CD8-positive, alpha-beta memory T cell (primary cell): ENCODE measurements at regions not wholly inside any gene's neighbourhood (a gene's known extent, or its start where the extent isn't known, plus 50 kb on each side); places are given as distances from the start of the nearest gene placed in this dataset.

Experiments used
- CTCF ChIA-PET: fragments of 350-600 bp; sonication (Branson Sonifier 250); formaldehyde crosslinking; loops from one replicate; lab custom pipeline; 2021; ENCODE audit warnings: antibody characterized with exemption; lab: Charles Lee
- POLR2A ChIA-PET: fragments of 350-600 bp; sonication (Branson Sonifier 250); formaldehyde crosslinking; loops from one replicate; lab custom pipeline; 2021; ENCODE audit warnings: antibody characterized with exemption; lab: Charles Lee
- DNase-seq, 5 donors: peaks; one replicate each; pipeline versions ENCODE4 v3.0.0 to v3.0.0-alpha.2; 2020 to 2022; ENCODE audit warnings: mixed read lengths in 1 of 5
- H3K27ac ChIP-seq: one replicate; pipeline ENCODE4 v1.7.0; 2013; ENCODE audit warnings: low read depth, mild to moderate bottlenecking, low read length, moderate library complexity
- H3K27me3 ChIP-seq: 2 replicates; pipeline ENCODE4 v1.7.0; 2013; ENCODE audit warnings: low read length, mild to moderate bottlenecking; ENCODE audit not compliant: insufficient read depth, poor library complexity, severe bottlenecking
- H3K36me3 ChIP-seq: 2 replicates; pipeline ENCODE4 v1.7.0; 2013; ENCODE audit warnings: mild to moderate bottlenecking, low read length, moderate library complexity; ENCODE audit not compliant: insufficient read depth
- H3K4me1 ChIP-seq: 2 replicates; pipeline ENCODE4 v1.7.0; 2013; ENCODE audit warnings: mild to moderate bottlenecking, low read length, moderate library complexity; ENCODE audit not compliant: insufficient read depth
- H3K4me3 ChIP-seq: 2 replicates; pipeline ENCODE4 v1.7.0; 2013; ENCODE audit warnings: mild to moderate bottlenecking, low read length
- H3K9me3 ChIP-seq: 2 replicates; pipeline ENCODE4 v1.7.0; 2013; ENCODE audit warnings: mild to moderate bottlenecking, low read length
- H3K27ac Mint-ChIP-seq, 8 donors: one replicate each; pipeline ENCODE4 v1.8.0; 2020 to 2021; ENCODE audit warnings: mixed read lengths in 8 of 8, mild to moderate bottlenecking in 6 of 8, inconsistent platforms in 3 of 8, moderate library complexity in 3 of 8
- H3K27me3 Mint-ChIP-seq, 2 donors: one replicate each; pipeline ENCODE4 v1.8.0; 2020 to 2021; ENCODE audit warnings: mixed read lengths in 2 of 2, mild to moderate bottlenecking in 1 of 2, moderate library complexity in 1 of 2
- H3K36me3 Mint-ChIP-seq, 3 donors: one replicate each; pipeline ENCODE4 v1.8.0; 2020 to 2021; ENCODE audit warnings: mixed read lengths in 3 of 3, inconsistent platforms in 1 of 3, mild to moderate bottlenecking in 1 of 3
- H3K4me1 Mint-ChIP-seq, 3 donors: one replicate each; pipeline ENCODE4 v1.8.0; 2020 to 2021; ENCODE audit warnings: mixed read lengths in 3 of 3, inconsistent platforms in 1 of 3, mild to moderate bottlenecking in 1 of 3
- H3K4me3 Mint-ChIP-seq, 7 donors: one replicate each; pipeline ENCODE4 v1.8.0; 2020 to 2021; ENCODE audit warnings: mixed read lengths in 7 of 7, mild to moderate bottlenecking in 6 of 7, moderate library complexity in 4 of 7, inconsistent platforms in 2 of 7
- H3K9me3 Mint-ChIP-seq, 5 donors: one replicate each; pipeline ENCODE4 v1.8.0; 2020 to 2022; ENCODE audit warnings: mixed read lengths in 5 of 5, mild to moderate bottlenecking in 3 of 5, moderate library complexity in 2 of 5, inconsistent platforms in 1 of 5

GRCh38 chr4:176592976-176593670 lies 199.6 kb downstream of the VEGFC start:
- peaks cover 0 to 5% (median 0%) of the 10 kb centered on the region in 5 donors for H3K9me3 Mint-ChIP-seq
- H3K27me3 ChIP-seq, result no peaks in the 10 kb centered on the region
- H3K4me3 Mint-ChIP-seq, result no peak overlapping the region
- ChIA-PET CTCF (no interaction called here), POLR2A (no interaction called here)
- DNase-seq, result no peak
- H3K4me1 ChIP-seq, result no peaks in the 10 kb centered on the region
- no peaks in the 10 kb centered on the region for H3K9me3 ChIP-seq
- no peaks in the 10 kb centered on the region for H3K36me3 ChIP-seq
- H3K27me3 Mint-ChIP-seq, result no peaks in the 10 kb centered on the region
- no peaks in the 10 kb centered on the region for H3K36me3 Mint-ChIP-seq
- H3K27ac Mint-ChIP-seq, result no peak overlapping the region
- no peaks in the 10 kb centered on the region for H3K4me1 Mint-ChIP-seq
- no peak overlapping the region for H3K27ac ChIP-seq
- no peak overlapping the region for H3K4me3 ChIP-seq

- peaks cover 0 to 5% (median 0%) of the 10 kb centered on the region in 5 donors for H3K9me3 Mint-ChIP-seq
- POLR2A ChIA-PET, result no interaction called here
- H3K36me3 Mint-ChIP-seq, result no peaks in the 10 kb centered on the region
- Histone ChIP-seq H3K9me3 (no peaks in the 10 kb centered on the region), H3K4me3 (no peak overlapping the region), H3K36me3 (no peaks in the 10 kb centered on the region), H3K4me1 (no peaks in the 10 kb centered on the region), H3K27me3 (no peaks in the 10 kb centered on the region), H3K27ac (no peak overlapping the region)
- CTCF ChIA-PET, result interaction anchor here (1.6 kb wide), 1 partner anchor 9 kb away, joined by 3 read pairs; no protein-coding TSS in a partner anchor
- no peak for DNase-seq
- no peaks in the 10 kb centered on the region for H3K4me1 Mint-ChIP-seq
- no peak overlapping the region for H3K27ac Mint-ChIP-seq
- no peaks in the 10 kb centered on the region for H3K27me3 Mint-ChIP-seq
- H3K4me3 Mint-ChIP-seq, result peak overlapping the region in 1 of 7 donors; percentile 27
Measured at GRCh38 chr4:176593943-176594342, 198.8 kb downstream of the VEGFC start.

- Histone ChIP-seq H3K36me3 (no peaks in the 10 kb centered on the region), H3K27me3 (no peaks in the 10 kb centered on the region), H3K4me3 (no peak overlapping the region), H3K9me3 (no peaks in the 10 kb centered on the region), H3K27ac (no peak overlapping the region), H3K4me1 (no peaks in the 10 kb centered on the region)
- ChIA-PET CTCF (interaction anchor here (1.6 kb wide), 1 partner anchor 10 kb away, joined by 3 read pairs; no protein-coding TSS in a partner anchor), POLR2A (no interaction called here)
- Mint-ChIP-seq H3K36me3 (no peaks in the 10 kb centered on the region), H3K9me3 (peaks cover 0 to 5% (median 0%) of the 10 kb centered on the region in 5 donors), H3K27me3 (no peaks in the 10 kb centered on the region), H3K4me3 (no peak overlapping the region), H3K27ac (no peak overlapping the region), H3K4me1 (no peaks in the 10 kb centered on the region)
- no peak for DNase-seq
Measured at GRCh38 chr4:176595257-176595656, 197.5 kb downstream of the VEGFC start.

GRCh38 chr4:176601124-176601523 lies 191.6 kb downstream of the VEGFC start:
- ChIA-PET CTCF (no interaction called here), POLR2A (no interaction called here)
- H3K27me3 Mint-ChIP-seq, result peaks cover 0 to 1% of the 10 kb centered on the region in 2 donors
- no peaks in the 10 kb centered on the region for H3K36me3 Mint-ChIP-seq
- no peaks in the 10 kb centered on the region for H3K9me3 ChIP-seq
- H3K4me3 ChIP-seq, result no peak overlapping the region
- no peaks in the 10 kb centered on the region for H3K4me1 Mint-ChIP-seq
- H3K27ac Mint-ChIP-seq, result no peak overlapping the region
- no peak for DNase-seq
- no peak overlapping the region for H3K4me3 Mint-ChIP-seq
- no peaks in the 10 kb centered on the region for H3K27me3 ChIP-seq
- H3K36me3 ChIP-seq, result no peaks in the 10 kb centered on the region
- no peak overlapping the region for H3K27ac ChIP-seq
- peaks cover 0 to 2% (median 0%) of the 10 kb centered on the region in 5 donors for H3K9me3 Mint-ChIP-seq
- no peaks in the 10 kb centered on the region for H3K4me1 ChIP-seq

GRCh38 chr4:176607807-176608206 lies 184.9 kb downstream of the VEGFC start:
- Histone ChIP-seq H3K4me3 (no peak overlapping the region), H3K27ac (no peak overlapping the region), H3K36me3 (no peaks in the 10 kb centered on the region), H3K4me1 (no peaks in the 10 kb centered on the region), H3K9me3 (no peaks in the 10 kb centered on the region), H3K27me3 (no peaks in the 10 kb centered on the region)
- ChIA-PET POLR2A (no interaction called here), CTCF (no interaction called here)
- Mint-ChIP-seq H3K9me3 (peaks cover 0 to 5% (median 2%) of the 10 kb centered on the region in 5 donors), H3K4me1 (no peaks in the 10 kb centered on the region), H3K4me3 (no peak overlapping the region), H3K27ac (no peak overlapping the region), H3K27me3 (peaks cover 0 to 1% of the 10 kb centered on the region in 2 donors), H3K36me3 (no peaks in the 10 kb centered on the region)
- no peak for DNase-seq

GRCh38 chr4:176608346-176608745 lies 184.4 kb downstream of the VEGFC start:
- Histone ChIP-seq H3K27me3 (no peaks in the 10 kb centered on the region), H3K27ac (no peak overlapping the region), H3K4me1 (no peaks in the 10 kb centered on the region), H3K4me3 (no peak overlapping the region), H3K36me3 (no peaks in the 10 kb centered on the region), H3K9me3 (no peaks in the 10 kb centered on the region)
- ChIA-PET CTCF (no interaction called here), POLR2A (no interaction called here)
- Mint-ChIP-seq H3K27ac (no peak overlapping the region), H3K4me1 (no peaks in the 10 kb centered on the region), H3K9me3 (peaks cover 0 to 5% (median 2%) of the 10 kb centered on the region in 5 donors), H3K4me3 (no peak overlapping the region), H3K27me3 (peaks cover 0 to 1% of the 10 kb centered on the region in 2 donors), H3K36me3 (no peaks in the 10 kb centered on the region)
- no peak for DNase-seq

- H3K4me1 Mint-ChIP-seq, result no peaks in the 10 kb centered on the region
- H3K4me3 Mint-ChIP-seq, result no peak overlapping the region
- H3K27ac Mint-ChIP-seq, result no peak overlapping the region
- no peaks in the 10 kb centered on the region for H3K36me3 Mint-ChIP-seq
- Histone ChIP-seq H3K4me3 (no peak overlapping the region), H3K27me3 (no peaks in the 10 kb centered on the region), H3K4me1 (no peaks in the 10 kb centered on the region), H3K36me3 (no peaks in the 10 kb centered on the region), H3K9me3 (no peaks in the 10 kb centered on the region), H3K27ac (no peak overlapping the region)
- CTCF ChIA-PET, result no interaction called here
- no peaks in the 10 kb centered on the region for H3K27me3 Mint-ChIP-seq
- POLR2A ChIA-PET, result no interaction called here
- H3K9me3 Mint-ChIP-seq, result peaks cover 0 to 5% (median 2%) of the 10 kb centered on the region in 5 donors
- no peak for DNase-seq
Measured at GRCh38 chr4:176610594-176610993, 182.1 kb downstream of the VEGFC start.

- Mint-ChIP-seq H3K9me3 (peaks cover 0 to 5% (median 2%) of the 10 kb centered on the region in 5 donors), H3K27me3 (no peaks in the 10 kb centered on the region), H3K36me3 (no peaks in the 10 kb centered on the region), H3K27ac (no peak overlapping the region), H3K4me3 (no peak overlapping the region), H3K4me1 (no peaks in the 10 kb centered on the region)
- H3K36me3 ChIP-seq, result no peaks in the 10 kb centered on the region
- no peaks in the 10 kb centered on the region for H3K4me1 ChIP-seq
- H3K4me3 ChIP-seq, result no peak overlapping the region
- H3K27ac ChIP-seq, result no peak overlapping the region
- DNase-seq, result no peak
- CTCF ChIA-PET, result no interaction called here
- H3K9me3 ChIP-seq, result no peaks in the 10 kb centered on the region
- H3K27me3 ChIP-seq, result no peaks in the 10 kb centered on the region
- POLR2A ChIA-PET, result no interaction called here
Measured at GRCh38 chr4:176611381-176611780, 181.3 kb downstream of the VEGFC start.
